GM19372 (cell line): ENCODE measurements at regions not wholly inside any gene's neighbourhood (a gene's known extent, or its start where the extent isn't known, plus 50 kb on each side); places are given as distances from the start of the nearest gene placed in this dataset.
"Not testable (repeated sequence)": the region's sequence is repeated elsewhere in the genome, so short reads cannot be mapped to it uniquely, and the experiment has no call there.

Source experiments
- ATAC-seq: cut with Tn5 transposase; IDR thresholded peaks from one replicate; pipeline ENCODE4 v1.9.1; 2021; ENCODE audit warnings: mild to moderate bottlenecking, low read depth, moderate library complexity; ENCODE audit not compliant: unreplicated experiment

DNA sequence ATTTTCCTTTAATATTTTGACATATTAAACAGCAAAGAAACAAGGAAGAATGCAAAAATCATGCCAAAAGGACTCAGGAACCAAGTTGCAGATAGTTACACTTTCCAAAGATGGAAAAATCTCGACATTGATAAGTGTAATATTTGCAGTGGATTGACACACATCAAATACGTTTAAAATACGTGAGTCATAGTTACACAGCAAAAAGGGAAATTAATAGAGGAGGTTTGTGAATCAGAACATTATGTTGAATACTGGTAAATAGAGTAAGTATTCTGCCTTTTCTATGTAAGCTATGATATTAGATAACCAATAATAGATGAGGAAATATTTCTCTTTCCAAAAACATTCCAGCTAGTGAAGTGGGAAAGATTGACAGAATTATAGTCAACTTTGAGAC, 1761.3 kb upstream of the IGFBP7 start:
- ATAC-seq, result no peak

DNA sequence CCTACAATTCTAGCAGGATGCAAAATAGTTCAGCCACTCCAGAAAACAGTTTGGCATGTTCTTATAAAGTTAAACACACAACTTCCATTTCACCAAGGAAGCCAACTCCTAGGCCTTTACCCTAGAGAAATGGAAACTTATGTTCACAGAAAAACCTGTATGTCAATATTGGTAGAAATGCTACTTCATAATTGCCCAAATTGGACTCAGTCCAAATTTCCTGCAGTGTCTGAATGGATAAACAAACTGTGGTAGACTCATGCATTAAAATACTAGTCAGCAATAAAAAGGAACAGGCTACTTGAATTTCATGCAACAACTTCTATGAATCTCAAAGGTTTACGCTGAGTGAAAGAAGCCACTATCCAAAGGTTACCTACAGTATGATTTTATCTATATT, 1738.8 kb upstream of the IGFBP7 start:
- no peak for ATAC-seq

DNA sequence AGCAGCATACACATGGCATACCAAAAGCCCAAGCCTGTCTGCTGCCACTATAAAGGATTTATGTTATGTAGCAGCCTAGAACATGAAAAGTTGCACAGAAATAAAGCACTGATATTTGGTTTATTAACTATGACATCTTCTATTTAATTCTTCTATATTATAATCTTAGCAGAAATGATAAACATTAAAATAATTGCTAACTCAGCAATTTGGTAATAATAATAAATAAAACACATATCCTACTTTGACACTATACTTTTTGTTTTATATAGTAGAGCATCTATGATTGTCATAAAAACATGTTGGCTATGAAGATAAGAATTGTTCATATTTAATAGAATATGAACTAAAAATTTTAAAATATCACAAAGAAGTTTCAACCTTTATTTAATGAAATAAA, 1733.3 kb upstream of the IGFBP7 start:
- no peak for ATAC-seq

DNA sequence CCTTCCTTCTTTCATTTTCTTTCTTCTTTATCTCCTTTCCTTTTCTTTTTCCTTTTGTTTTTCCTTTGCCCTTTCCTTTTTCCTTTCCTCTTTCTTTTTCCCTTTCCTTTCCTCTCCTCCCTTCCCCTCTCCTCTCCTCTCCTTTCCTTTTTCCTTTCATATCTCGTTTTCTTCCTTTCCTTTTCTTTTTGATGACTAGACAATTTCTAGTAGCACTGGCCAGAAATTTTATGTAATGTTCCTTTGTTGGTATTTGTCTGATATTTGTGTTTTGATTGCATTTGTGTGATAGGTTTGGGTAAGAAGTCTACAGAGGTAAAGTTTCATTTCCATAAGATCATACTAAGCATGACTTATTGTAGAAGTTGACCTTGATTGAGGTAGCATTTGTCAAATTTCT, 1722.9 kb upstream of the IGFBP7 start:
- no peak for ATAC-seq

DNA sequence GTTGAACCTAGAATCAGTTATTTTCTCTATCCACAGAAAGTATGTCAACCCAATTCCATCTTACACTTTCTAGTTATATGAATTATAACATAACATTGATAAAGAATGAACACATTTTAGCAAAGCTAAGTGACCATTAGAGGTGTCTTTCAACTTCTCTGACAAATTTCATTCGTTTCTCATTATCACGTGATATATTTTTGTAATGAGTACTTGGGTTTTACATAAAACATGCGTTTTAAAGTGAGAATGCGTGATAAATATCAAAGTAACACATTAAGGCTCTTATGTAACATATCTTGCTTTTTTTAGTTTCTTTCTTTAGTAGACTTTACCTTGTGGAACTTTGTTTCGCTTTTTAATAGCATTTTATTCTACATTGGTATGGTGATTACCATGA, 1715.1 kb upstream of the IGFBP7 start:
- no peak for ATAC-seq

DNA sequence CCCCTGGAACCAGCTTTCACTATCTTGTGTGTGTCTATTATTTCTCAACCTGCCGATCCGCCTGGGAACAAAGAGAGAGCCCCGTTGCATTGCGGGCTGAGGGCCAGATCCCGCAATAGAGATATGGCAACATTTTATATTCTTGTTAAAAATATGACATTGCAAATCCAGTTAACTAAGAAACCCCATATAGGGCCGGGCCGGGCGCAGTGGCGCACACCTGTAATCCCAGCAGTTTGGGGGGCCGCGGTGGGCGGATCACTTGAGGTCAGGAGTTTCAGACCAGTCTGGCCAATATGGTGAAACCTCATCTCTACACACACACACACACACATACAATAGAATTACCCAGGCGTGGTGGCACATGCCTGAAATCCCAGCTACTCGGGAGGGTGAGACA, 1708.4 kb upstream of the IGFBP7 start:
- ATAC-seq, result not testable (repeated sequence)

DNA sequence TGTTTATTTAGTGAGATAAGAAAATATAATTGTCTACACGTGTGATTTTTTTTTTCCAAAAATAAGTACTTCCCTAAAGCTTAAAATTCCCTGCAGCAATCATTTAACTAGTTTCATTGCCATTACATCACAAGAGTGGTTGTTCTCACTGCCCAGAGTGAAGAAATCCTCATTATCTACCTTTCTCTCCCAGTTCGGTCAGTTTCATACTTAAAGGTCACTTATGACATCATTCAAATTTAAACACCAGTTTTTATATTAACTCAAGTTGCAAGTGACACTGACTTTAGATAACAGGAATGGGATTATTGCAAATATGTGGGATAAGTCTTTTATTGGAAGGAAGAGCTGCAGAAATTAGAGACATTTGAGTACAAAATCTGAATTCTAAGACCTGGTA, 1699.8 kb upstream of the IGFBP7 start:
- ATAC-seq, result no peak

DNA sequence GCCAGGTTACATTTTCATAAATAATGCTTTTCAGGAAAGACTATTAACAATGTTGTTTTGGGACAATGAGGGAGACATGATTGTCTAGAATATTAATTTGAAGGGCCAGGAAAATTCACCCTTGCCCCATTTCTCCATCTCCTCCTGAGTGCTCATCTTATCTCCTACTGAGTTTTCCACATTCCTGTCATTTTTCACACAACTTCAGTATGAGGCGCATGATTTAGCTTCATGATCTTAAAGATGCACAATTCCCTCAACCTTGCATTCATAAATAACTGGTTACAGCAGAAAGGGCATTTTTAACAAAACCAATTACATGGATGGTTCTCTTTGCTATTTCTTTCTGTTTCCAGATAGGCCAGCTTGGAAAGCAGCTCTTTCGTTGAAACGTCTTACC, 1699.2 kb upstream of the IGFBP7 start:
- ATAC-seq, result no peak

DNA sequence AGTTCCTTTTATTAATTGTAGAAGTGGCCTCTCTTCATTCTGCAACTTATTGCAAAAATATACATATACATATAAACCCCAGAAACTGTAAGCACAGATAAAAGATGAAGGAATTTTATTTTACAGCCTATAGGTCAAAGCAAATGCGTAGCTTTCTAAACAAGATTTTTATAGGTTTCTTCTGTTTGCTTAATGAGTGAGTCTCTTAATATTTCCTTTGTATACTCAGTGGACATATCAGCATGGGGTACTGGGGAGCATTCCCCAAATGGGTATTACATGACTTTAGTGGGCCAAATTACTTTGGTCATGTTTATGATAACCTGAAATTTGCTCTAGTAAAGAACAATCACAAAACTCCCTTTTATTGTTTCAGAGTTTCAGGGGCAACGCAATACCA, 1698.6 kb upstream of the IGFBP7 start:
- ATAC-seq, result no peak

DNA sequence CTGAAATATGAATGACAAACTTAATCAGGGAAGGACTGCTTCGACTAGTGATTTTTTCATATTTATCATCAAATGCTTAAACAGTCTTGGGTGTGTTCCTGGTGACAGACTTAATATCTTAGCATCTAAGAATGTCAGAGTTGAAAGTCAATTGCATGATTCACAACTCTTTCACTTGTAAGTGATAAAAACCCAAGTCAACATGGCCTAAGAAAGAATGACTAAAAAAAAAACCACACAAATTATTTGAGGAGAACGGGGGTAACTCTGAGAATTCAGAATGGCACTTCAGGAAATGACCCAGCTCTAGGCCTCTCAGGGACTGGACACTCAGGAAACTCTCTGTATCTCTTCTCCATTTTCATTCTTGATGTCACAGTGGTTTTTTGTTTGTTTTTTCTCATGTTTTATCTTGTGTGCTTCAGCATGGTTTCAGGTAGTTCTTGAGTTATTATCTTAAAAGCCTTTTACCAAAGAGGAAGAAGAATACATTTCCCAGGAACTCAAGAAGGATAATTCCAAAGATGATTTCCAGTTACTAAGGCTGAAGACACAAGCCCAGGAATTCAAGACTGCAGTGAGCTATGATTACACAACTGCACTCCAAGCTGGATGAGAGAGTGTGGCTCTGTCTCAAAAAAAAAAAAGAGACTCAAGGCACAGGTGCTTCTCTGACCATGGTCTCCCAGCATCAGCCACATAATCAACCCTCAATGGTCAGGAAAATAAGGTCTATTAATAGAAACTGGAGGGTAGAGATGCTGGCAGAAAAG, 1697.8 kb upstream of the IGFBP7 start:
- ATAC-seq, result no peak

DNA sequence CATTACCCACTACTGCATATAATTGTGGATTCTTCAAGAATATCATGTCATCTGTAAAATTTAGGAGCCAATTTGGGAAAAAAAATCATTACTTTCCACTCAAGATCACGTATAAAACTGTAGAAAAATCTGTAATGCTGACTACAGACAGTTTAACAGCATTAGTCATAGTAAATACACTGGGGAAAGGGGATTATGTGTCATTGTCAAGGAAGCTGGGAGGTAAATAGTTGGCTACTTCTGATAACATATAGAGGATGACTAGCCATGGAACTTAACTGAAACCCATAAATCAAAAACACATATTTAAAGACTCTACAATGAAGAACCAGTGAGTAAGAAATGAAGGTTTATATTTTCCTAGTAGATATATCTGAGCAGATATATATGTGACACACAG, 1666.4 kb upstream of the IGFBP7 start:
- no peak for ATAC-seq

DNA sequence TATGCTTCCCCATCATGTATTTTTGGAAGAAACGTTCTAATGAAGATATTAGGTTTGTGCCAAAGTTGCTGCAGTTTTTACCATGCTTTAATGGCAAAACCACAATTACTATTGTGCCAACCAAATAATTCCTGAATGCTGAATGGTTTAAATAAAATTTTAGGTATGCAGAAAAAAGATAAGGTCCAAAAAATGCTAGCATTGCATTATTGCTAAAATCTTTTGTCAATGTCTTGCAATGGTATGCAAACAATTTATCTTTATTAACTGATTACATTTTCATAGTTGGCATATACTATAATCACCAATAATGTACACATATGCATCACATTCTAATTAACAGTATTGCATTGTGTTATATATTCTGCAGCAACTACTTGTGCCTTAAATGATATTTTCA, 1657.4 kb upstream of the IGFBP7 start:
- no peak for ATAC-seq

DNA sequence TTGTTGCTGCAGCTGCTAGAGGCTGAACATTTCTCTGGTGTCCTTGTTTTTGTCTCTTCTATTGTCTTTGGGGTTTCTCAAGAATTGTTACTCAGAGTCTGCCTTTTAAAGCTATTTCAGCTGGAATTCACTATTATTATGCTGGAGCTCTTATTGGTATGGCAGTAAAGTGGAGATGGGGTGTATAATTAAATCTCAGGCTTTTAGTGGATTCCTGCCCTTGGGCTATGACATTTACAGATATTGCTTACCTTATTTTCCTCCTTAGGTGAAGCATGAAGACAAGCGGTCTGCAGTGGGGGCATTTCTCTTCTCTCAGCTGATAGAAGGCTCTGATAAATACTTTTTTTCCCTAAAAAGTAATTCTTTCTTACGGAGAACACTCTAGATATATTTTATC, 1656.6 kb upstream of the IGFBP7 start:
- ATAC-seq, result no peak

DNA sequence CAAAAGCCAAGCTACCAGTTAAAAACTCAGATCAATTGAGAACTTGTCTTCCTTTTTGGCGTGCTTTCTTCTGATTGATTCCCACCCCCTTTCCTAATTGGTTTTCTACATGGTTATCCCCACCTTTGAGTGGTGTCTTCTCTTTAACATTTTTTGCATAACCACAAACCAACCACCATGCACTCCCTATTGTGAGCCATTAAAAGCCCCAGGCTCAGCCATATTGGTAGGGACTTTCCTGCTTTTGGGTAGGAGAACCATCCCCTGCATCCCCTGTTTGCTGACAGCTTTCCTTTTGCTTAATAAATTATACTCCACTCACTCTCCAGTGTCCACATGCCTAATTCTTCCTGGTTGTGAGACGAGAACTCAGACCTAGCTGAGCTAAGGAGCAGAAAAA, 1651.4 kb upstream of the IGFBP7 start:
- ATAC-seq, result no peak

DNA sequence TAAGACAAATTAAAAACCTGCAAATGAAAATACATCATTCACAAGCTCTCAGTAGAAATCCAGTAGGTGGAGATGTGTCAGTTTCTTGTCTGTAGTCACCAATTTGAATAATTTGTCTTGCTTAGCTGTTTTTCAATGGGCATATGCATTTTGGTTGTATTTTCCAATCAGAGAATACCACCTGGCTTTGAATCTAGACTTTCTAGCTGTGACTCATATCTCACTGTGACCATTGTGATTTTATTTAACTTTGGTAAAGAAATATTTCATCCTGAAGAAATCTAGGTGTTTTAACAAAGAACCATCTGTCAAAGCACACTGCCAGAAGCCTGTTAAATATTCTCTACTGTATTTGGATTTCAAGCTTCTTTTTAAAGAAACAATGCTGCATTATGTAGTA, 1650.6 kb upstream of the IGFBP7 start:
- no peak for ATAC-seq

DNA sequence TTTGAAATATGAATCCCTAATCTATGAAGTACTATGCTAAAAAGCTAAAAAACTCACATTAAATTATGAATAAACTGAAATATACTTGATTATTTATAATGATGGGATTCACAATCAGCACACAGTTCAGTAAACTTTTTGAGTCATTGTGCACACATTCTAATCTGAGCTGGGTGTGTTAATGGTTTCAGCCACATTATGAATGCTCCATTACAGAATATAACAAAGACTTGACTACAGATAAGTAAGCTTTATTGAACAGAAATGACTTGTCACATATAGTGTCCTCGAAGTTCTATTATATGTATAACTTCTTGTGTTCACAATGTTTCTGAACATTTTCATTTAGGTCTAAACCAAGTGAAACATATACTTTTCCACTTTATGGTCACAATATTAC, 1649.9 kb upstream of the IGFBP7 start:
- ATAC-seq, result no peak

DNA sequence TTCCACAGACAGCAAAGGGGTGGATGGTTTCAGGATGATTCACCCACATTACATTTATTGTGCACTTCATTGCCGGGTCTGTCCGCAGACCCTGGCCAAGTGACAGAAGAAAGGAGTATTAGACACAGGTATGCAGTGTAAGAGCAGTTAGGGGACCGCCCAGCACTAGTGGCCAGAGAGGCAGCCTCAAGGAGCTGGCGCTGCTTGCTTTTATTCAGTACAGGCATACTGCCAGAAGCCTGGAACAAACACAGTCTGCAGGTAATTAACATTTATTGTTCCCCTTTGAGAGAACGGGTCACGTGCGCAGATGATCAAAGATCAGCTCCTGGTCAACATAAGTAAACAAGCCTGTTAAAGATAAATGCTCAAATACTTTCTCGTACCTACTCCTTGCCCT, 1639.0 kb upstream of the IGFBP7 start:
- ATAC-seq, result no peak

DNA sequence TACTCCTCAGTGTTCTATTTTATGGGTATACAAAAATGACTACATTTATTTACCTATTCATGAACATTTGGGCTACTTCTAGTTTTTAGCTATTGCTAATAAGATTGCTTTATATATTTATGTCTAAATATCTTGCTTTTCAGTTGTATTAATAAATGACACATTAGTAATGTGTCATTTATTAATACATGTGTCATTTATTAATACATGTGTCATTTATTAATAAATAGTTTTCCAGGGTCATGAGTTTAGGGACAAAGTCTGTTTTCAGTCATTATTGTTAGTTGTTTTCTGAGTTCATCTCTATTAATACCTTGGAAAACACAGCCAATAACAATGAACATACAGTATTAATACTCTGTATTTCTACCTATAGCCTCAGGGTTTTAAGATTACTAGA, 1630.7 kb upstream of the IGFBP7 start:
- ATAC-seq, result no peak

DNA sequence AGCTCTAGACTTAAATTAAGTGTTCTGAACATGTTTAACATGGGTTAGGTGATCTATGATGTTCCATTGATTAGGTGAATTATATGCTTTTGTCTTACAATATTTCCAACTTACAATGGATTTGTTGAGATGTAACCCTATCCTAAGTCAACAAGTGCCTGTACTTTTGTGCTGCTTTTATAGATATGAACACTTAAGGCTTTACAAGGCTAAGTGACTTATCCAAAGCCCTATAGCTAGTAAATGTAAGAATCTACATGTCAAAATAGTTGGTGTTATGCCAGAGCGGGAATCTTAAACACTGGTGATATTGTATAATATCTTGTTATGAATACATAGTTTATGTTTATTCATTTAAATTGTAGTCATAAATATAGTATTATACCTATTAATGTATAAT, 1629.1 kb upstream of the IGFBP7 start:
- ATAC-seq, result no peak

DNA sequence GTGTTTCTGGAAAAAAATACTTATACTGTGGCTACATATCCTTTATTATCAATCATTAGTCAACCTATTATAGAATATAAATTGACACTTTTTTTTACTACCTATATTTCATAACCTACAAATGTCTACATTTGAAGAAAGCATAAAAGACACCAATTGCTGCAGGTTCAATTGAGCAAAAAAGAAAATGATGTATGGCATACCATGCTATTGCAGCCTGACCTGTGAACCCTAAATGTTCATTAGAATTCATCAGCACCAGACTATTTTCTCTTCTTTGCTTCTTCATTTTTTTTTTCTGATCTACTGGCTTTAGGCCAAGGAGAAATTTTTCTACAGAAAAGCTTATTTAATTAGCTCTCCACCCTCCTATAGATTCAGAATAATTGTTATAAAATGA, 1628.2 kb upstream of the IGFBP7 start:
- no peak for ATAC-seq

DNA sequence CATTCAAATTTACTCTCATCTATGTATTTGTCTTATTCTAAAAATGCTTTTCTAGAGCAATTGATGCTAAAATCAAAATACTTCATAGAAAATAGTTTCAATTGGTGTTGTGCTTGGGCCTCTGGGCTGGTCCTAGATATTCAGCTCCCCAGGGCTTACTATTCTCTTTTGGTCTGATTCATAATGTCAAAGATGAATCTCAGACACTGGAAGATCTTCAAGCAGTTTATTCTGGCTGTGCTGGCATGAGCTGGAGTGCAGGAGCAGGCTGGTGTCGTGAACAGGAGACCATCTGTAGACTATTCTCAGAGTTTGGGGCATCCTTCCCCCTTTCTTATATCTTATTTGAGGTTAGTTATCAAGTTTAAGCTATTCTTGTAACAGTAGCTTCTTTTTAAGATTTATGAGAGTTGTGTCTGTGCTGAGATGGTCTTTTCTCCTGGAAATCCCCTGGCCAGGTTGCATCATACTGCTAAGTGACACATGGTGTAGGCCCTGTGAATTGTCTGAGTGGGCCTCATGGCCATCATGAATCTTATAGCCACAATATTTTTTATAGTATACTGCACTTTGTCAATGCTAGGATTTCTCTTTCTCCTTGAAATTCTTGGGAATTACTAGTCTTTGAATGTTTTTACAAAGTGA, 1624.0 kb upstream of the IGFBP7 start:
- ATAC-seq, result no peak

DNA sequence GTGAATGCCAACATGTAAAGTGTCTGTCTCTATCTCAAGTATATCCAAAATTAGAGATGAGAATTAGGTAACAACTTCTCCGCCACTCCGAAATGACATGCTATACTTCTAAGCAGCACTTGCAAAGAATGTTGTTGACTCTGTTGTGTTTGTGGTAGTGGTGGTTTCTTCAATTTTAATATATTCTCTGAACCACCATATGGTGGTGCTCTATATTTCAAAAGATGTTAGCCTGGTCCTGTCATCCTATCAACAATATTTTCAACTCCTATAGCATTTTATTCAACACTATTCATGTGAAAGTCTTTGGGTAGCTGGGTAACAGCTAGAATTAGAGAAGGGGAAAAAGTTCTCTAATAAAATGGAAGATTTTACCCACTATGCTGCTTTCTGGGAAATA, 1622.8 kb upstream of the IGFBP7 start:
- ATAC-seq, result no peak
